GM19468 (cell line): ENCODE measurements at regions not wholly inside any gene's neighbourhood (a gene's known extent, or its start where the extent isn't known, plus 50 kb on each side); places are given as distances from the start of the nearest gene placed in this dataset.

Experiments used
- ATAC-seq: cut with Tn5 transposase; IDR thresholded peaks from one replicate; pipeline ENCODE4 v1.9.1; 2021; ENCODE audit warnings: mild to moderate bottlenecking, moderate library complexity, moderate number of reproducible peaks; ENCODE audit not compliant: unreplicated experiment; ENCODE audit errors: extremely low read depth

DNA sequence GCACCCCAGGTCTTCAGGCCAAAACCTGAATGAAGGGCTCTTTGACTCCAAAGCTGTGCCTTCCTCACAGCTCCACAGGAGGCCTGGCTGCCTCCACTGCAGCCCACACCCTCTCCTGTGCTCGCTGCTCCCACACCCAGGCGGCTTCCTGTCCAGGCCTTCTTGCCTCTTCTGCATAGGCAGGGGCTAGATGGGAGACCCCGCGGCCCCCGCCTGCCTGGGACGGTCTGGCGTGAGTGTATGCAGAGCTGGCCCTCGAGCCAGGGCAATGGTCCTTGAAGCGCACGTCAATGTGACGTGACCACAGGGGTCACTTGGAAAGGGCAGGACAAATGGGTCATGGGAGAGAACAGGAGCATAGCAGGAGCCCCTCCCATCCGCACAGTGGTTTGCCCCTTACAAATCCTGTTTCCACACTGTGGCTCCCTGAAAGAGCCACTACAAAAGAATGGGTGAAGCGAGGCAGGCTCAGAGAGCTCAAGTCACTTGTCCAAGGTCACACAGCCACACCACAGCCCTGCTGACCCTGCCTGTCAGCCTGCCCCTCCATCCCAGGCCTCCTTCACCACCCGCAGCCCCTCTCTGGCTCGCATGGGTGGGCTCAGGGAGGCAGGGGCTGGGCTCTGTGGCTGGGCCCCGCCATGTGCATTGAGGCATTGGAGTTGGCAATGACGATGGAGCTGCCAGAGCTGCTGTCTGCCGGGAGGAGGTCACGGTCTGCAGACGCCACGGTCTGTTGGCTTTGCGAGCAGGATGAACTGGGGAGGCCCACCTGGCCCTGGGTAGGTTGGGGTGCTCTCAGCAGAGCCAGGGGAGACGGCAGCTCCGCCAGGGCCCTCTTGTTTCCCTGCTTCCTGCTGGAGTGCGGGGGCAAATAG, 71.2 kb upstream of the WNT11 start:
- ATAC-seq: no peak

DNA sequence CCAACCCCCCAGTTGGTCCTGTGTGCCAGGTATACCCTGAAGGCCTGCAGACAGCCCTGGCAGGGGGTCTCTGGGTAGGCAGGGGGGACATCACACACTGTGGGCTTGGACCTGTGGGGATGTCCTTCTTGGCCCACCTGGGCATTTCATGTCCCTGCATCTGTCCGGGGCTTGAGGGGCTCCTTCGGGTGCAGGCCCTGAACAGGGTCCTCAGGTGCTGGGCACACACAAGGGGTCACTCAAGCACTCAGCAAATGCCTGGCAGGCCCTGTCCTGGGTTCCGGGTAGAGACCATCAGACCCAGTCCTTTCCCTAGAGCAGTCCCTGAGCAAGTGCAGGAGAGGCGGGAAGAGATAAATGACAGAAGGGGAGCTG, 70.5 kb upstream of the WNT11 start:
- no peak for ATAC-seq

DNA sequence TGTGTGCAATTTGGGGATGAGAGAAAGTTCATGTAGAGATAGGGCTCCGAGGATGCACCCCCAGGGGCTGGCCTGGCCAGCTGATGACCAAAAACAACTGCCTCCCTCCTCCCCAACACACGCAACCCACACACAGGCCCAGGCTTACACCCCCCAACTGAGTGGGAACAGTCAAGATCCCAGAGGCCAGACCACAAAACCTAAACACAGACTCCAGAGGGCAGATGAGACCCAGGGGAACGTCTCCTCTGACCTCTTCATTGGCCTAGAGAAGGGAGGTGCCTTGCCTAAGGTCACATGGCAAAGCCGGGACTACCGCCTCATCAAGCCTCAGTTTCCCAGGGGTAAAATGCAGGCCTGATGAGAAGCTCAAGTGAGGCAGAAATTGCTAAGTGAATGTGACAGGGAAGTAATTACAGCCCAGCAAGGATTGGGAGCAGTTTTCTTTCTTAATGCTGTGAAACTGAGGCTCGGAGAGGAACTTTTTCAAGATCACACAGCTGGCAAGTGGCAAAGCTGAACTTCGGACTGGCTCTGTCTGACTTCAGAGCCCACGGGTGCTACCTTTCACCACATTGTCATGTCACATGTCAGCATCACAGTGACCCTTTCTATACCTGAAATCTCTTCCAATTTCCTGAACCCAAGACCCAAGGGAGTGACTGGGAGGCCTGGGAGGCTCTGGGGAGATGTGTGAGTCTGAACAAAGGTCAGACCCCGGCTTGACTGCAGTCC, 69.9 kb upstream of the WNT11 start:
- ATAC-seq: no peak

DNA sequence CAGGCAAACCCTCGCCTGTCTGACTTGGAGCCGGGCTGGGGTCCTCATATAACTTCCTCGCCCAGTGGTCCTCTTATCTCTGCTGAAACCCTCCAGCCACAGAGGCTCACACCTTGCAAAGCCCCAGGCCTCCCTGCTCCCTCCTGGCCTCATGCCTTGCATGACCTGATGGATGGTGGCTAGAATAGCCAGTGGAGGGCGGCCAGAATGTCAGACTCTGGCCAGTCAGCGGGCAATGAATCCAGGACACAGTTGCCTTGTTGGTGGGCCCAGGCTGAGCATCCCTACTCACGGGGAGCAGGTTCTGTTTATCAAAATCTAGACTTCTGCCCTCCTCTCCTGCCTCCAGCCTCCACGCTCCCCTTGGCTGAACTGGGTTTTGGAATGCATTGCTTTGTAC, 69.1 kb upstream of the WNT11 start:
- no peak for ATAC-seq

DNA sequence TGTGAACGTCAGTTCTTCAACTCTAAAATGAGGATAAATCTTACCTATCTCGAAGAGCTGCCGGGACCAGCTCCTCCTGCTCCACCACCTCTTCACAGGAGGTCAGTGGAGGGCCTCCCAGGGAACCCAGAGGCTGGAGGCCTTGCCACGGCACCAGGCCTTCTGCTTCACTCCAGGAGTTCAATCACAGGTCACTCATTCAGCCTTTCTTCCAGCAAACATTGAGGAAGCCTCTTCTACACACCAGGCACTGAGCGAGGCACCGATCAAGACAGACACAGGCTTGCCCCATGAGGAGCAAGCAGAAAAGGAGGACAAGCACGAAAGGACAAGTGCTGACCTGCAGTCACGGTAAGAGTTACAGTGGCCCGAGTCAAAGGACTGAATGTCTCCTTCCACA, 64.8 kb upstream of the WNT11 start:
- ATAC-seq: no peak

DNA sequence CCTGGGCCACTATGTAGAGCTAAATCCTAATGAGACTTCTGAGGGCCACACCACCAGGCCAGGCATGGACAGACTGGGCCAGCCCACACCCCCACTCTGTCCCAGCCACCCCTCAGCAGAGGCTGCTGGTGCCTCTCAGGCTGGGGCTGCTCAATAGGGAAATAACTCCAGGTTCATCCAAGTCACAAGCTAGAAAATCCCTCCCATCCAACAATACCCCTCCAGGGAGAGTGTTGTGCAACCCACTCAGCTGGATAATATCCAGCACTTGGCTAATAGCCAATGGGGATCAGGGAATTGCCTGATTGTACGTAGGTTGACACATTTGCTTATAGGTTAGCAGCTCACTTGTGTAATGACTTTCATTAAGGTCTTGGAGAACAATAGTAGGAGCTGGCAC, 64.1 kb upstream of the WNT11 start:
- ATAC-seq: no peak

DNA sequence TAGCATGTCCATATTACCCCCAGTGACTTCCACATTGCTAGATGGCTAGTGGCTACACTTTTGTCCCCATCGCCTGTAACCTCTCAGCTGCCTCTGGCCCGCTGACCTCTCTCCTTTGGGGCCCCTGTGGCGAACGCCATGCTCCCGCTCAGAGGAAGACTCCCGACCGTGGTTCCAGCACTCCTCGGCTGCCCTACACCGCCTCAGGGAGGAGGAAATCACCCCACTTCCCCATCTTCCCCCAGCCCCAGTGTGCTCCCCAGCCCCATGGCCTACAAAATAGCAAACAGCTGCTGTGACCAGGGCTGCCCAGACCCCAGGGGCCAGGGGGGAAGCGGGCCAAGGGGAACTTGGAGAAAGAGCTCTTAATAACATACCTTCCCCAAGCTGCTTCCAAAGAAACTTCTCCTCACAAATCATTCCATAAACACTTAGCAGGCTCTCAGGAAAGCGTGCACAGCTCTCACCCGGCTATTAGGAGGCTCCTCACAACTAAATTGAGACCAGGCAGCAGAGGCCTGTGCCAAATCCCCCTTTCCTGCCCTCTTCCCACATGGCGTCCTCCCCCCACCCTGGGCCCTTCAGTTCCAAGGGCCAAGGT, 63.5 kb upstream of the WNT11 start:
- no peak for ATAC-seq

DNA sequence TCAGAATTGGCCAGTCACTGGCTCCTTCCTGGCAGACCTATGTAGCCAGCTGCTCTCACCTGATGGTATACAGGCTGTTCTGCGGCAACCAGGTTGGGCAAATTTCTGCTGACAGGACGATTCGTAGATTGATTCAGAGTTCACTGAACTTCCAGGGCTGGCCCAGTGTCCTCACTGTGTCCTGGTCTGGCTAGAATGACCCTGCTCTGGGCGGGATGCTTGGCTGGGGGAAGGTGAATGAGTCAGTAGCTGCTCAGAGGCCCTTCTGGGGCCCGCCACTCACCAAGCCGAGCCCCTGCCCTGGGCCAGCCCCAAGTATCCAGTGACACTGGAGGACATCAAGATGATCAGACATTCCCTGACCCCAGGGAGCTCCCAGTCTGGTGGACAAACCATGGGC, 62.9 kb upstream of the WNT11 start:
- no peak for ATAC-seq

DNA sequence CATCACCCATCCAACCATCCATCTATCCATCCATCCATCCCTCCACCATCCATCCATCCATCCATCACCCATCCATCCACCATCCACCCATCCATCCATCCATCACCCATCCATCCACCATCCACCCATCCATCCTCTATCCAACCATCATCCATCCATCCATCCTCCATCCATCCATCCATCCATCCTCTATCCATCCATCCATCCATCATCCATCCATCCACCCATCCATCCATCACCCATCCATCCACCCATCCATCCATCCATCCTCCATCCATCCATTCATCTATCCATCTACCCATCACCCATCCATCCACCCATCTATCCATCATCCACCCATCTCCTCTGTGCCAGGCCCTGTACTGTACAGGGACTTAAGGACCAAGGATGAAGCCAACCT, 62.2 kb upstream of the WNT11 start:
- no peak for ATAC-seq

DNA sequence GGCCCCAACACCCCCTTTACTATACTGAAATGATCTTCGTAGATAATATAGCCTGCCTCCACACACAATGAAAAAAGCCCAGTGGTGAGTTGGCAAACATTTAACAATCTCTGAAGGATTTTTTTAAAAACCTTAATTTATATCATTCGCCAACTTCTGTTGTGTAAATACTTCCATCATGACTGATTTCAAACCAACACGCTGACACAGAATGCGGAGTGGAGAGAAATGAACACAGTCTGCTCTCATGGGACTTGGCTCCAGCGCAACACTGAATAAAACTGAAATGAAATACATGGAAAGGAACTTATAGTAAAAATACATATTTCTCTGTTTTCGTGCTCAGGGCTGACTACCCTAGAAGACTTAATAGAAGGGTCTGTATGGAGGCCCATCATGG, 61.3 kb upstream of the WNT11 start:
- ATAC-seq: no peak

DNA sequence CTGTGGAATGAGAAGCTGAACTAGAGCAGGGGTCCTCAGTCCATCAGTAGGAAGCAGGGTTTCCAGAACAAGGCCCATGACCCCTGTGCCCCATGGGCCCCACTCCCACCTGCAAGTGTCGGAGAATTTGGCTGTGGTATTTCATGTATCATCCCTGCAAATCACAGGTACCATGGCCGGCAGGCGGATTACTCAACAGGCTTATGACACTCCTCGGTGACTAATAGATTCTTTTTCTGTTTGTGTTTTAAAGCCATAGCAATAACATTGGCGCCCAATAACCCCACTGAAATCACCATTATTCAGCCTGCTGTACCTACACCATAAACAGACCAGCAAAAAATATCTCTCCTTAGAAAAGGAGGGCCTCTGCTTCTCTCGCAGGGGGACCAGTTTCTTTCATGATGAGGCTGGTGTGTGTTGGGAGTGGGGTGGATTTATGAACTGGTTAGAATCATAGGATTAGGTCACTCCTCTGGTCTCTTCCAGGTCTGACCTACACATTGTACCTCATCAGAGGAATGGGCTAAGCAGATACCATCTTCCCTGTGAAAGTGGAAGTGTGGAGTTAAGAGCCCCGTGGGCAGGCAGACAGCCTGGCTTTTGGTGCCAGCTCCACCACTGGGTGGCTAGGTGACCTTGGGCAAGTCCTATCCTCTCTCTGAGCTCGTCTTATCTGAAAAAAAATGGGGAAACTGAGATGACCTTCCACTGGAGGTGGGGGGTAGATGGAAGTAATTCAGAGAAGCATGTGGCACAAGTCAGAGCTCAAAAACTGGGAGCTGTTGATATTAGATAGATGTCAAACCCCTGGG, 60.2 kb upstream of the WNT11 start:
- ATAC-seq: no peak

DNA sequence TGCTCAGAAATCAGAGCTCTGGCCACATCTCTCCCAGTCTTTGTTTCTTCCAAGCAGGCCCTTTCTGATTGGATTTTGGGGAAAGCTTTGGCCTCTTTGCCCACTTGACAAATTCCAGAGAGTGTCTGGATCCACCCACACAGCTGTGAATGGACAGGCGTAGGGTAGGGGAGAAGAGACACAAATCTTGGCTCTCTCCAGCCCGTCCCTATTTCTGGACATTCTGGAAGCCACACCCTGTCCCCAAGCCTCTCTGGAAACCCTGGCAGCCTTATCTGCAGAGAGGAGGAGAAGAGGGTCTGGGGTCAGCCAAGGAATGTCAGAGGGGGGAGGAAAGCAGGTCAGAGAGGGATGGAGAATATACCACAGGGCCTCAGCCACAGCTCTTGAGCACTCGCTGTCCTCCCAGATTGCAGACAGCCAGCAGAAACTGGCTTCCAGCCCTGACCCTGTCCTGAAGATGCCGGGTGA, 59.5 kb upstream of the WNT11 start:
- no peak for ATAC-seq

DNA sequence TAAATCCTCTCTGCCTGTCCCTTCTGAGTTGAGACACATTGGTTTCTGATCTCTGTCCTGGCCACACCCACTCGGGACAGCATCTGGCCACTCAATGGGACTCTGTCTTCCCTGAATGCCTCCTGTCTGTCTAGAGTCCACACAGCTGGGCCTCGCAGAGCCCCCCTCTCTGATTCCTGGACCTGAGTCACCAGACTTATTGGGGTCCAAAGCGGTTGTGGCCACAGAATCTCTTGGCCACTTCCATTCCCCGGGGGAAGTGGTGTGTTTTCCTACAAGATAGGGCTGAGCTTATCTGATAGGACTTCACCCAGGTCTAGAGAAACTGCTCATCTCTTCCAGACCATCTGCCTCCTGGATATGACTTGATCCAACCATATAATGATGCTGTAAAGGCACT, 57.4 kb upstream of the WNT11 start:
- no peak for ATAC-seq

DNA sequence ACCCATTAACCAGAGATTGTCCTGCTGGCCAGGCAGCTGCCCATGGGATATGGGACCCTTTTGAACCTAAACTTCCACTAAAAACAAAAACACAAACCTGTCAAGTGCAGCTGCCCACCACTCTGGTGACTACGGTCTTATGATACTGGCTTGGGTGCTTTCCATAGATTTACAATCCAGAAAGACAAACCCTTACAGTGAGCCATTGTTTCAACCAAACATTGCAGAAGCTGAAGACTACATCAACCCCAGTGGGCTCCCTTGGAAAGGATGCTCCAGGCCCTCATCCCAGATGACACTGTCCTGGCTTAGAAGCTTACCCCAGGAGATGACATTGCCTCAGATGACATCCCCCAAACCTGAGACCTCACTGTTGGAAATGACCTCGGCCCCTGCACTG, 56.9 kb upstream of the WNT11 start:
- ATAC-seq: no peak

DNA sequence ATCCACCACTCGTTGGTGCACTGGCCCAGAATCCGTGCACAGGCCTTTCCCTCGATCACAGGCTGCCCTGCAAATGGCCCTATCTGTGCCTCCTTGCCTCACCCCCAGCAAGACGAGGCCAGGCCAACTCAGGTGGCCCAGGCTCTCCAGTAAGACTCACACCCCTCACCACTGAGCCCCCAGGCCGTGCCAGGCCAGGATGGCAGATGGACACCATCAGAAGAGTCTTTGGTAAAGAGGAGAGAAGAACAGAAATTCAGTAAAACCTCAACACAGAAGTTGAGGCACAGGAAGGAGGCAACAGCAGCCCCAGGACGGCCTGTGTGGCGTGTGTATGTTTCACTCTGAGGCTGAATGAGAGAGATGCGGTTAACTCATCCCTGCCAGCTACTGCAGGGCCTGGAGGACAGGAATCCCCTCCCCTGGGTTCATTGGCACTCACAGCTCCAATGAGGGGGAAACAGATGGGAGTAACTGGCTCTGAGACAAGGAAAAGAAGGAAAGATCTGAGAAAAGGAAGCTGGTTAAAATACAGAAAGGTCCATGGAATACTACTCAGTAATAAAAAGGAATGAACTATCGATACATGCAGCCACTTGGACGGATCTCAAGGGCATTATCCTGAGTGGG, 54.1 kb upstream of the WNT11 start:
- no peak for ATAC-seq

DNA sequence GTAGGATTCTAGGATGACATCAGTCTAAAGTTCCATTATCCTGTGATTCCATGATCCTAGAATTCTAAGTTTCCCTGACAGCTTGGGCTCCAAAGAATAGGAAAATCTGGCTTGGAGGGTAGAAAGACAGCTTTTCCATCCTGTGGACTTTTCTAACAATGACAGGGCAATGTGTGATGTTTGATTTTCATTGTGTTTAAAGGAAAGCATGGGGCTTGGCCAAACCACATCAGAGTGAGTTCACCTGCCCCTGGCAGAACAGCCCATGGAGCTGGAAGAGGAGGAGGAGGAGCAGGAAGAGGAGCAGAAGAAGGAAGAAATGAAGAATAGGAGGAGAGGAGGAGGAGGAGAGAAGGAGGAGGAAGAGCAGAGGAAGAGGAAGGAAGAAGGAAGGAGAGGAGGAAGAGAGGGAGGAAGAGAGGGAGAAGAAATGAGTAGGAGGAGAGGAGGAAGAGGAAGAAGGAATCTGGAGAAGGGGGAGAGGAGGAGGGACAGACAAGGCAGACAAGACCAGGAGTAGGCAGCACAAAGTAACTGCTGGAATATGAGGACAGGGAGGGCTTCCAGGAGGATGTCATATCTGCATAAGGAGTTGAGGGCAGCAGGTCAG, 53.1 kb upstream of the WNT11 start:
- no peak for ATAC-seq

DNA sequence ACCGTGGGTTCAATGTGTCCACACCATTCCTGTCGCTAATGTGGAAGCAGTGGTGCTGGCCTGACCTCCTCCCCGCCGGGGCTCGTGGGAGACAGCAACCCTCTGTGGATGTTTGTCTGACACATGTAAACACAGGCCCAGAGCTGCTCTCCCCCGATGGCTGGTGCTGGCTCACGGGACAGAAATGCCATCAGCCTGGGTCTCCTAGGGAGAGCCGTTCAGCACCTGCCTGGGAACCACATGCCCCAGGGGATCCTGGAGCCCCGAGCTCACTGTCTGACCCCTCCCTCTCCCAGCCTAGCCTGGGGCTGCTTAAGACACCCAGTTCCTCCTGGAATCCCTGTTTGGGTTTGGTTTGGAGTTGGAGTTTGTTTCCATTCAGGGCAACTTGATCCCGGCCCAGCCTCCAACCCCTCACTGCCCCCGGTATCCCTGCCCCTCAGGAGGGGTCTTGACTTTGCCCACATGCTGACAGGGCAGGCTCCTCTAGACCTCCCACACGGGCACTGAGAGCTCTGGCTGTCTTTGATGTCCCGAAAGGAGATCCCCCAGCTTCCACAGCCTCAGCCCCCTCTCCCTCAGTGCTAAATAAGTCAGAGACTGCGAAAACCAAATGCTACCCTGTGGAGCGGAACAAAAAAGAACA, 50.9 kb upstream of the WNT11 start:
- no peak for ATAC-seq

DNA sequence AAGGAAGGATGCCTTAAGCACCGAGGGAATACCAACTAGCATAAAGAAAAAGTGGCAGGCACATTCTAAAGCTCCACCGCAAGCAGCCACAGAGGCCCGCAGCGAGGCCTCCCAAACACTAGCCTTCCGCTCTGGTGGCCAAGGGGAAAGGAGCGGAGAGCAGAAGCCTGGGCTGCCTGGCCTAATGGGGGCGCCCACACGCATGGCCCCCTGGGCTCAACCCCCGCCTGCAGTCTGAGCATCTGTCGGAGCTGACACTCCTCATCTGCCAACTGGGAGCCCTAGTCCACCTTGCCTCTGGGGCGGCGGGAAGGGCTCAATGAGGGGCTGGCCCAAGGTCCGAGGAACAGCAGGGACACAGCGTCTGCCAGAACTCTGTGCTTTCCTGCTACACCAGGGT, 50.1 kb upstream of the WNT11 start:
- ATAC-seq: no peak
